CD1c-positive myeloid dendritic cell (primary cell): ENCODE measurements at regions not wholly inside any gene's neighbourhood (a gene's known extent, or its start where the extent isn't known, plus 50 kb on each side); places are given as distances from the start of the nearest gene placed in this dataset.
"Not testable (repeated sequence)": the region's sequence is repeated elsewhere in the genome, so short reads cannot be mapped to it uniquely, and the experiment has no call there.

Experiments
- DNase-seq: peaks from one replicate; pipeline ENCODE4 v3.0.0-alpha.2; 2016; ENCODE audit errors: extremely low spot score

DNA sequence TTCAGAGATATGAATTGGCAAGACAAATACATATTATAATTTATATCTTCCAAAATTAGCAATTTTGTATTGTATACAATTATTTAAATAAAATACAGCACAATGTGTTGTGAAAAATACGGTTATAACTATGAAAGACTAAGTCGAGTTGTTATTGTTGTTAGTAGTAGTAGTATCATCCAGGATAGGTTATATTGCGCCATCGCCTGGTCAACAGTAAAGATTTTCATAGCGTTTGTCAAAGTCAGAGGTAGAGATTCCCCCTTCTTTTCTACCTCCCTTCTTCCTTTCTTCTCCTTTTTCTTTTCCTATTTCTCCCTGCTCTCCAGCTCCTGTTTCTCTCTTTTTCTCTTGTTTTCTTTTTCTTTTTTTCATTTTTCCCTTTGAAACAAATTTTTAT lies 499.1 kb upstream of the EPHA5 start:
- DNase-seq = no peak

GRCh38 chr4:66164869-66165268 lies 494.6 kb upstream of the EPHA5 start:
- DNase-seq = no peak

GRCh38 chr4:66160606-66161005 lies 490.3 kb upstream of the EPHA5 start:
- DNase-seq = no peak

DNA sequence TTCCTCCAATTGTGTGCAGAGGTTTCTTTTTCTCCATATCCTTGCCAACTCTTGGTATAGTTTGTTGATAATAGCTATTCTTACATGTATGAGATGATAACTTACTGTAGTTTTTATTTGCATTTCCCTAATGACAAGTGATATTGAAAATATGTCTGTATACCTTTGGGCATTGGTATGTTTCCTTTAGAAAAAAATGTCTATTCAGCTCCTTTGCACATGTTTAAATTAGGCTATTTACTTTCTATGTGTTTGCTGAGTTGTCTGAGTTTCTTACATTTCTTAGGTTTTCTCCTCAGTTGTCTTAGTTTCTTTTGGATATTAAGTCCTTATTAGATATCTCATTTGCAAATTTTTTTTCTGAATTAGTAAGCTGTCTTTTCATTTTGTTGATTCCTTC lies 487.3 kb upstream of the EPHA5 start:
- DNase-seq = no peak

DNA sequence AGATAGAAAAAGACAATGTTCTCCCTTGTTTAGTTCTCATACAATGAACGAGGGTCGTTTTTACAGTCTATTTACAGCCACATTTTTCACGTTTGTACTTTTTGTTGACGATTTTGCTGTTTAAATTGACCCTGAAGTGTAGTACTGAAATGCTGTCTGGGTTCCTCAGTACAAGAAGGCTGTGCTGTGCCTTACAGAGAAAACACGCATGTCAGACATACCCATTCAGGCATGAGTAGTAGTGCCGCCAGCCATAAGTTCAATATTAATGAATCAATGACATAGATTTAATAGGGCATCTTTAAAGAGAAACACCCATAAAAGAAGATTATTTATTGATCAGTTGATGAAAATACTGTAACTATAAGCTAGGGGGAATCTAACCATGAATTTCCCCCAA lies 459.8 kb upstream of the EPHA5 start:
- DNase-seq = no peak

DNA sequence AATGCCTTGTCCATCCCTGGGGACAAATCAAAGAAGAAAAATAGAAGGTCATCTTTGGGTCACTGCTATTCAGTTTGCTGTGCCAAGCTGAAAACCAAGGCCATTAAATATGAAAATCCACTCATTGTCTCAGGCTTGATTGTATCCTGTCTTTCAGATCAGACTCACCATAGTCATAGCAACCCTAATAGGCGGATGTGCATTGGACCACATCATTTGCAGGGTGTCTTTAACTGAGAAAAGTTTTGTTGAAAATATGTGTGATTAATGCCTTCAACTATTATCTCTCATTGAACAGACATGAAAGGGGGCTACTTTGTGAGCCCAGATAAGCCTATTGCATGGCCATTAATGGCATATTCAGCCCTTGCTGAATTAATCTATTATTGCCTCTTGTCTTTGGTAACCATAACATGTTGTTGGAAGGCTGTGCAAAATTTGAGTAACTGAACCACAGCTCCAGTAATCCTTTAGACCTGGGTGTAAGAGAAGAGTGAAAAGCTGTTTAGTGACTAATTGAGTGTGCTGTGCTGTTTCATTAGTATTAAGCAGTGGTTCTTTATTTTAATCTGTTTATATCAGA lies 453.6 kb upstream of the EPHA5 start:
- no peak for DNase-seq

GRCh38 chr4:66123190-66123589 lies 452.9 kb upstream of the EPHA5 start:
- DNase-seq = no peak

- DNase-seq = not testable (repeated sequence)
These were observed 444.9 kb upstream of the EPHA5 start for GRCh38 chr4:66115231-66115630.

- no peak for DNase-seq
These were observed 438.6 kb upstream of the EPHA5 start for GRCh38 chr4:66108898-66109297.

- DNase-seq = no peak
These were observed 426.9 kb upstream of the EPHA5 start for GRCh38 chr4:66097218-66097617.

GRCh38 chr4:66095065-66095464 lies 424.8 kb upstream of the EPHA5 start:
- DNase-seq = no peak

GRCh38 chr4:66094070-66094469 lies 423.8 kb upstream of the EPHA5 start:
- DNase-seq = no peak

DNA sequence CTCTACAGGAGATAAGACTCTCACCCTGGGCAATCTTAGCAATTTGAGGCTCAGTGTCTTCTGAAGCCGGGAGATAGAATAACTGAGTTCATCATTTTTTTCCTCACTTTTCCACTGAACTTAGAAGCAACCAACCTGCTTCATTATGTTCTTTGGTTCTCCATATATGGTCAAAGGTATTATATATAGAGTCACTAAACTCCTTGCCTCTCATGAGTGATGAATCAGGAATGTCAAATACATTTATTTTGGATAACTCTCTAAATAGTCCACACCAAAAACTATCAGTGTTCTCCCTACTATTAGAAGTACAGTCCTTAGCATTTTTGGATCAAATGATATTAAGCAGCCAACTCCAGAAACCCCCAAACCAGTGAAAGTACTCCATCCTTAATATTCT lies 421.5 kb upstream of the EPHA5 start:
- DNase-seq = no peak

GRCh38 chr4:66073961-66074360 lies 403.7 kb upstream of the EPHA5 start:
- no peak for DNase-seq

DNA sequence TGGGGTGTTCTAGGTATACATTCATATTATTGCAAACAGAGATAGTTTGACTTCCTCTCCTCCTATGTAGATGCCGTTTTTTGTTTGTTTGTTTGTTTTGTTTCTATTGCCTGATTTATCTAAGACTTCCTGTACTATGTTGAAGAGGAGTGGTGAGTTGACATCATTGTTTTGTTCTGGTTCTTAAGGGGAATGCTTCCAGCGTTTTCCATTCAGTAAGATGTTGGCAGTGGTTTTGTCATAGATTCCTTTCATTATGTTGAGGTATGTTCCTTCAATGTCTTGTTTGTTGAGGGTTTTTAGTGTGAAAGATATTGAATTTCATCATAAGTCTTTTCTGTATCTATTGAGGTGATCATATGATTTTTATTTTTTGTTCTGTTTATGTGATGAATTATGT lies 401.6 kb upstream of the EPHA5 start:
- DNase-seq = no peak

DNA sequence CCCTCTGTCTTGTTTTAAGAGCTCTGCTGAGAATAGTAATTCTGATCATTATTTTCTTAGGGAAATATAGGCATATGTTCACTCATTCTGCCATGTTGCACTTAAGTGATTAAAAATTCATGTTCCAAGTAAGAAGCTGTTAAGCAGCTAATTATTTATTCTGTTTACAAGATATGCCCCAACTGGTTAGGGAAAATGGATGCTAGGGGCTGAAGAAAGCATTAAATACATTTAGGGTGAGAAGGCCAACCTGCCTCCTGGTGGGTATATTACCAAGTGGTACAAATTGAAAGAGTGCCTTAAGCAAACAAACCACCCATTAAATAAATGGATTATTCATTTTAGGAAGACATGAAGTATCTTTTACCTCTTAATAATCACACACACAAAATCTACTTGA lies 392.6 kb upstream of the EPHA5 start:
- DNase-seq = no peak

DNA sequence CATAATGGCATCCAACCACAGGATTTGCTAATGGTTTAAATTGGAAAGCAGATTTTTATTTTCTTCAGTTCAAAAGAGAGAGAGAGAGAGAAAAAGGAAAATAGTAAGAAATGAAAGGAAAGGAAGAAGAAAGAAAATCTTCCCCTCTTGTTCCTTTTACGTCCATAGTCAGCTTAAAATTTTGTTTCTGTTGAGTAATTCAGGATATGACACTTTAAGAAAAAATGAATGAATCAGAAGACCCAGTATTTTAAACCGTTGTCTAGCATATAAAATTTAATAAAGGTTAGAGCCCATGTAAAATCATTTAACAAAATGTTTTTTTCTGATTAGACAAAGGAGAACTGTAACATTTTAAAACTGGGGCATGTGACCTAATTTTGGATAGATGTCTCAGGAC lies 391.8 kb upstream of the EPHA5 start:
- DNase-seq = no peak

DNA sequence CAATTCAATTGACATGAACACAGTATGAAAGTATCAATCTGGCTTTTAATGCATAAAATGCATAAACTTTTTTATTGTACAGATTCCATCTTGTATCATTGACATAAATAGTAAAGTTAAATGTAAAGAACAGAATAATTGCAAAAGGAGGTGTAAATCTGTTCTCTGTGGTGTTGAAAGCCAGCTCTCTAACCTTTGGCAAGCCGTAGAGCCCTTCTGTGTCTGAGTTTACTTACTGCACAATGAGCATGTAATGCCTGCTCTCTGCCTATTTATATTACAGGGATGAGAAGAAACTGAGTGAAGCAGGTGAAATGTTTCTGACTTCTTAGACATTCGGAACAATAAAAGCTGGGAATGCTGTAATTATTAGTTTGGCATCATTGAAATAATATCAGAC lies 389.3 kb upstream of the EPHA5 start:
- no peak for DNase-seq

DNA sequence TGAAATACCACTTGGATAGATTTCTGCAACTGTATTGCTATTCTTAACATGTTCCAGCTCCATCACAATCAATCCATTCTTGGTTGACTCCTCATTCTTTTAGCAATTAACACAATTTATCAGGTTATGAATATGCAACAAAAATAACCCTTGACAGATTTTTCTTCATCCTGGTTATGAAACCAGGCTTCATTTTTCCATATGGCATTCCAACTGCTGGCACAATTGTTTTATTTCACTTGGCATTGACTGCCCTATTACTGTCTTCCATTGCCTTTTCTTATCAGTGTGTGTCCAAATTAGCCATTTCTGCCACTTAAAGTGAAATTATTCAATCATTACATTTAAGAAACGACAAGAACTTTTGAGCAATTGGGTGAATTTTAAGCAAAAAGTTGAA lies 388.8 kb upstream of the EPHA5 start:
- no peak for DNase-seq

GRCh38 chr4:66055999-66056398 lies 385.7 kb upstream of the EPHA5 start:
- DNase-seq = no peak

DNA sequence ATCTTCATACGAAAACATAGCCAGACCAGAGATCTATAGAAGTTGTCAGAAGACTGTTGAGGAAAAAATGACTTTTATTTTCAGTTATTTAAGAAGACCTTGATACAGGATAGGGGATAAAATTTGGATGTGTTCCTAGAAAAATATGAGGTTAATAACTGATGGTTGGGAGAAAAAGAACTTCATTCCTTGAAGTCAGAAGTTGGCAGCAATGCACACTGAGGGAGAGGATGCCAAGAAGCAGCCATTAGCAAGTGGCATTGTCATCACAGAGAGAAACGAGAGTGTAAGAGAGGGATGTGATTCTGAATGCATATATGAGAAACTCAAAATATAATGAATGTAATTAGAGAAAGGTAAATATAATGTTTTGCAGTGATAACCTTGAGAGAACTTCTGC lies 382.1 kb upstream of the EPHA5 start:
- DNase-seq = no peak

GRCh38 chr4:66048861-66049260 lies 378.6 kb upstream of the EPHA5 start:
- DNase-seq = no peak

GRCh38 chr4:66045913-66046312 lies 375.6 kb upstream of the EPHA5 start:
- DNase-seq = no peak

DNA sequence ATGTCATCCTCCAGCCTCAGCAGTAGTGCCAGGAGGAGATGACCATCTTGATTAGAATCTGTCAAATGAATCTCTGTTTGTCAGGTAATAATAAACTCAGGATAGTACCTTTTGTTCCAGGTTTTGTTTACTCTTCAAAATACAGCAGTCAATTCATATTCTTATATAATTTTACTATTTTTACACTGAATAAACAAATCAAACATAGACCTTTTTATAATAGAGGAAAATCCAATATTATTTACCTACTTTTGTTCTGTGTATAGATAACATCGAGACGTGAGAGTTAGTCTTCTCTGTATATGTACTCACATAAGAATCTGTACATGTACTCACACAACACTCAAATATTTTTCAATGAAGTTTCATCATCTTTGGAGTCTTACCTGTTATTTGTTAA lies 365.4 kb upstream of the EPHA5 start:
- DNase-seq = no peak

- DNase-seq = no peak
These were observed 364.4 kb upstream of the EPHA5 start for GRCh38 chr4:66034671-66035070.
